ENCODE measurements at regions not wholly inside any gene's neighbourhood (a gene's known extent, or its start where the extent isn't known, plus 50 kb on each side); places are given as distances from the start of the nearest gene placed in this dataset.

GRCh38 chr1:39128959-39129358 is 75.5 kb upstream of the MACF1 start:
- FAIRE-seq (no peak), DNase-seq (ENCODE audit: low read depth, low spot score) (no peak), ATAC-seq (no peak)
- CTCF ChIA-PET = interaction anchor here (0.6 to 5.8 kb wide), 4 partner anchors 63 to 130 kb away, joined by 3 to 48 read pairs (median 6); no protein-coding TSS in a partner anchor
- BruUV-seq (replicated peaks) = no TSS peak
- H4K20me1 ChIP-seq (ENCODE audit: control insufficient read depth, insufficient read depth) = no peaks in the 10 kb centered on the region
- H3K27me3 ChIP-seq (replicated peaks in 1 of 2; ENCODE audit: control insufficient read depth in 2 of 2, insufficient read depth in 2 of 2, low read length in 1 of 2) = no peaks in the 10 kb centered on the region
- no peak overlapping the region for H3K9ac ChIP-seq (ENCODE audit: control insufficient read depth, insufficient read depth, low read length)
- peaks cover 4% of the 10 kb centered on the region for H3K79me2 ChIP-seq (ENCODE audit: control insufficient read depth, insufficient read depth, low read length)
- POLR2A ChIA-PET = no interaction called here
- H3K9me3 ChIP-seq (replicated peaks; ENCODE audit: control insufficient read depth, insufficient read depth, low read length) = no peaks in the 10 kb centered on the region
- TF ChIP-seq E2F8 (IDR thresholded peaks at IDR 0.05; ENCODE audit: low read depth, partially characterized antibody) = no peak
- no peaks in the 10 kb centered on the region for H3K4me1 ChIP-seq (ENCODE audit: control insufficient read depth, insufficient read depth, low read length)
- H3K36me3 ChIP-seq (ENCODE audit: control insufficient read depth in 2 of 2, insufficient read depth in 2 of 2, low read length in 1 of 2) = no peaks in the 10 kb centered on the region; a peak in 1 of 4 replicates
- H2AFZ ChIP-seq (ENCODE audit: control insufficient read depth, low read depth, low read length) = no peak overlapping the region
- no peak overlapping the region for H3K4me2 ChIP-seq (ENCODE audit: control insufficient read depth, insufficient read depth)
- H3K4me3 ChIP-seq = no peak overlapping the region
- in situ Hi-C loops (cut with MboI) = no loop called here
- H3K27ac ChIP-seq (ENCODE audit: control insufficient read depth, insufficient read depth) = no peak overlapping the region
- RAD21 ChIA-PET (ENCODE audit: unreplicated experiment) = interaction anchor here (1.6 kb wide), 1 partner anchor 63 kb away, joined by 9 read pairs; no protein-coding TSS in a partner anchor
- SMC1A ChIA-PET (ENCODE audit: uncharacterized antibody, unreplicated experiment) = interaction anchor here (0.7 to 1.1 kb wide), 4 partner anchors 10 to 282 kb away, joined by 3 to 4 read pairs (median 3); no protein-coding TSS in a partner anchor
- intact Hi-C loops (cut with micrococcal nuclease; ENCODE audit: unreplicated experiment) = no loop called here
- 100% methylated on average over 2 of the region's 2 CpGs for WGBS (ENCODE audit: insufficient coverage, insufficient replicate concordance, low lambda C conversion rate, missing lambda C conversion rate)

GRCh38 chr1:39129514-39129913 is 75.0 kb upstream of the MACF1 start:
- FAIRE-seq = peak; percentile 80
- intact Hi-C loops (cut with micrococcal nuclease; ENCODE audit: unreplicated experiment) = no loop called here
- H3K4me1 ChIP-seq (ENCODE audit: control insufficient read depth, insufficient read depth, low read length) = no peaks in the 10 kb centered on the region
- no peak overlapping the region for H3K4me3 ChIP-seq
- ChIA-PET CTCF (interaction anchor here (2.4 to 5.8 kb wide), 3 partner anchors 31 to 129 kb away, joined by 9 to 48 read pairs (median 21); no protein-coding TSS in a partner anchor), RAD21 (ENCODE audit: unreplicated experiment) (interaction anchor here (1.6 kb wide), 1 partner anchor 62 kb away, joined by 9 read pairs; no protein-coding TSS in a partner anchor), POLR2A (no interaction called here), SMC1A (ENCODE audit: uncharacterized antibody, unreplicated experiment) (interaction anchor here (0.7 to 3.8 kb wide), 4 partner anchors 13 to 282 kb away, joined by 3 to 35 read pairs (median 4); no protein-coding TSS in a partner anchor)
- no peaks in the 10 kb centered on the region for H3K27me3 ChIP-seq (replicated peaks in 1 of 2; ENCODE audit: control insufficient read depth in 2 of 2, insufficient read depth in 2 of 2, low read length in 1 of 2)
- no peaks in the 10 kb centered on the region; a peak in 1 of 4 replicates for H3K36me3 ChIP-seq (ENCODE audit: control insufficient read depth in 2 of 2, insufficient read depth in 2 of 2, low read length in 1 of 2)
- H4K20me1 ChIP-seq (ENCODE audit: control insufficient read depth, insufficient read depth) = no peaks in the 10 kb centered on the region
- peaks cover 8% of the 10 kb centered on the region for H3K79me2 ChIP-seq (ENCODE audit: control insufficient read depth, insufficient read depth, low read length)
- H3K9me3 ChIP-seq (replicated peaks; ENCODE audit: control insufficient read depth, insufficient read depth, low read length) = no peaks in the 10 kb centered on the region
- no peak overlapping the region for H3K27ac ChIP-seq (ENCODE audit: control insufficient read depth, insufficient read depth)
- ATAC-seq = peak; percentile 71
- in situ Hi-C loops (cut with MboI) = no loop called here
- H3K4me2 ChIP-seq (ENCODE audit: control insufficient read depth, insufficient read depth) = no peak overlapping the region
- no peak overlapping the region for H3K9ac ChIP-seq (ENCODE audit: control insufficient read depth, insufficient read depth, low read length)
- no peak for DNase-seq (ENCODE audit: low read depth, low spot score)
- BruUV-seq (replicated peaks) = no TSS peak
- no peak overlapping the region for H2AFZ ChIP-seq (ENCODE audit: control insufficient read depth, low read depth, low read length)
- TF ChIP-seq HDAC6 (IDR thresholded peaks at IDR 0.05; ENCODE audit: unreplicated experiment) = no peak
- TF ChIP-seq STAT1 (conservative IDR thresholded peaks at IDR 0.05) = no peak
- TF ChIP-seq GATAD2B (conservative IDR thresholded peaks at IDR 0.05; ENCODE audit: low read depth) = no peak
- TF ChIP-seq CTCF (IDR thresholded peaks at IDR 0.05 in 2 of 3, conservative IDR thresholded peaks at IDR 0.05 in 1 of 3; ENCODE audit: control insufficient read depth in 2 of 3, extremely low read depth in 1 of 3, insufficient read depth in 1 of 3, low read depth in 3 of 3, low read length in 3 of 3) = peak; percentile 25 to 49 (median 33); a peak in 3 of 6 replicates
- TF ChIP-seq RAD21 (IDR thresholded peaks at IDR 0.05; ENCODE audit: insufficient read depth, low read depth, low read length) = peak; percentile 47
- no peak for TF ChIP-seq STAT3 (IDR thresholded peaks at IDR 0.05; ENCODE audit: low read depth, low read length)
- no peak for TF ChIP-seq POLR2AphosphoS5 (IDR thresholded peaks at IDR 0.05; ENCODE audit: low read length)
- no peak for TF ChIP-seq PAX5 (IDR thresholded peaks at IDR 0.05; ENCODE audit: borderline replicate concordance, low read depth, low read length)
- TF ChIP-seq SMC3 (IDR thresholded peaks at IDR 0.05; ENCODE audit: borderline replicate concordance, low read length) = peak; percentile 48; the same call in 1 of the 2 replicates
- no peak for TF ChIP-seq GABPA (IDR thresholded peaks at IDR 0.05; ENCODE audit: low read depth)
- no peak for TF ChIP-seq CBX5 (IDR thresholded peaks at IDR 0.05; ENCODE audit: low read depth)
- no peak for TF ChIP-seq CHD1 (IDR thresholded peaks at IDR 0.05; ENCODE audit: low read depth, low read length)

All from GM12878 (cell line).